ENCODE measurements at regions not wholly inside any gene's neighbourhood (a gene's known extent, or its start where the extent isn't known, plus 50 kb on each side); places are given as distances from the start of the nearest gene placed in this dataset.

DNA sequence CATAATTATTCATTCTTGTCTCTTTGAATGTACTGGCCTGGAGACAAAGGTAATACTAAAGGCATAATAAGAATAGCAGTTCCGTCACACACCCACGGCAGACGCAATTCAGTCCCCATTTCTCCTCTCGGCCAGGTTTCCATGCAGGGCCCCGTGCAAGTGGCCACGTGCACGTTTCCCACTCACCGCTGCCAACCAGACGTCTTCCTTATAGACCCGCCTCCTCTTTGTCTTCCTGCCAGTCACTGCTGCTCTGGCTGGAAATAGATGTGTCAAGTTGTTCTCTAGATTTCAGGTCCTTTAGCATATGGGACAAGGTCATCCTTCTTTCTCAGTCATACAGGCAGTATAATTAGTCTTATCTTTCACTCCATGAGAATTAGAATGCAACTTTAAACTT lies 204.3 kb downstream of the SUCLA2 start:
- TF ChIP-seq POLR2A (IDR thresholded peaks at IDR 0.05; ENCODE audit: low read depth, low read length), result no peak
- no peak for TF ChIP-seq POLR2AphosphoS5 (IDR thresholded peaks at IDR 0.05; ENCODE audit: low read depth, low read length)
- TF ChIP-seq TAF1 (IDR thresholded peaks at IDR 0.05; ENCODE audit: low read depth, low read length), result no peak
- TF ChIP-seq SPI1 (IDR thresholded peaks at IDR 0.05; ENCODE audit: low read depth, low read length), result no peak
